ENCODE measurements at regions not wholly inside any gene's neighbourhood (a gene's known extent, or its start where the extent isn't known, plus 50 kb on each side); places are given as distances from the start of the nearest gene placed in this dataset.
"Not testable (repeated sequence)": the region's sequence is repeated elsewhere in the genome, so short reads cannot be mapped to it uniquely, and the experiment has no call there.

GRCh38 chr10:2616215-2616614 lies 451.1 kb upstream of the PFKP start:
- DNase-seq = no peak

GRCh38 chr10:2611603-2612002 lies 455.7 kb upstream of the PFKP start:
- DNase-seq = no peak

GRCh38 chr10:2610946-2611345 lies 456.4 kb upstream of the PFKP start:
- no peak for DNase-seq

- DNase-seq = no peak
Observed at GRCh38 chr10:2604891-2605290, 462.5 kb upstream of the PFKP start.

GRCh38 chr10:2599571-2599970 lies 467.8 kb upstream of the PFKP start:
- no peak for DNase-seq

- DNase-seq = no peak
Observed at GRCh38 chr10:2592360-2593160, 474.8 kb upstream of the PFKP start.

GRCh38 chr10:2589196-2589595 lies 478.2 kb upstream of the PFKP start:
- no peak for DNase-seq

- DNase-seq = no peak
Observed at GRCh38 chr10:2584385-2584784, 483.0 kb upstream of the PFKP start.

GRCh38 chr10:2576892-2577291 lies 490.5 kb upstream of the PFKP start:
- no peak for DNase-seq

GRCh38 chr10:2575460-2575859 lies 491.9 kb upstream of the PFKP start:
- no peak for DNase-seq

- DNase-seq = no peak
Observed at GRCh38 chr10:2572611-2573010, 494.7 kb upstream of the PFKP start.

GRCh38 chr10:2556883-2557282 lies 510.5 kb upstream of the PFKP start:
- no peak for DNase-seq

- DNase-seq = no peak
Observed at GRCh38 chr10:2548071-2548470, 519.3 kb upstream of the PFKP start.

- no peak for DNase-seq
Observed at GRCh38 chr10:2547606-2548005, 519.7 kb upstream of the PFKP start.

- not testable (repeated sequence) for DNase-seq
Observed at GRCh38 chr10:2546894-2547293, 520.5 kb upstream of the PFKP start.

GRCh38 chr10:2543974-2544373 lies 523.4 kb upstream of the PFKP start:
- DNase-seq = no peak

- no peak for DNase-seq
Observed at GRCh38 chr10:2543142-2543886, 524.0 kb upstream of the PFKP start.

- DNase-seq = no peak
Observed at GRCh38 chr10:2541176-2541575, 526.2 kb upstream of the PFKP start.

- no peak for DNase-seq
Observed at GRCh38 chr10:2529945-2530344, 537.4 kb upstream of the PFKP start.

- DNase-seq = no peak
Observed at GRCh38 chr10:2525781-2526180, 541.6 kb upstream of the PFKP start.

GRCh38 chr10:2519139-2519538 lies 548.2 kb upstream of the PFKP start:
- no peak for DNase-seq

GRCh38 chr10:2509081-2509531 lies 558.2 kb upstream of the PFKP start:
- no peak for DNase-seq

- DNase-seq = not testable (repeated sequence)
Observed at GRCh38 chr10:2501366-2501940, 565.9 kb upstream of the PFKP start.

- DNase-seq = no peak
Observed at GRCh38 chr10:2494399-2494798, 572.9 kb upstream of the PFKP start.

Data from NCI-H1694 (cell line).